ENCODE measurements at regions not wholly inside any gene's neighbourhood (a gene's known extent, or its start where the extent isn't known, plus 50 kb on each side); places are given as distances from the start of the nearest gene placed in this dataset.

- peaks cover 38% of the 10 kb centered on the region for H3K27me3 Mint-ChIP-seq
- H3K27ac Mint-ChIP-seq, result no peak overlapping the region
- POLR2A ChIA-PET, result no interaction called here
Measured at GRCh38 chr3:150306906-150307305, 101.2 kb upstream of the TSC22D2 start.

DNA sequence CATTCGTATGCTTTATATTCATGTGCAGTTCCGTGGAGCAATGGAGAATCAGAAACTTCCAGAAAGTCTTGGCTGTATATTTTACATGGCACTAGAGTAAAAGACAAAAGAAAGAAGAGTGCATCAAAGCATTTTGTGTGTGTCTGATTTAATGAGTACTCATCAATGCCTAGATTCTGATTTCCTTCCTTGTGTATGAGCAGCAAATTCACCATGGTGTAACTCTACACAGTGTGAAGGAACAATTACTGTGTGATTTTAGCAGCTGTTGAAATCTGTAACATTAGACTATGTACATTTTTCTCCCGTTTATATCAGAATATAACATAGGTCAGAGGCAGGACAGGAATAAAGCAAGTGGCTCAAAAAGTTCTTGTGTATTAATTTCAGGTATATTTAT lies 102.0 kb upstream of the TSC22D2 start:
- H3K36me3 Mint-ChIP-seq (ENCODE audit: low read depth), result no peaks in the 10 kb centered on the region
- no peaks in the 10 kb centered on the region for H3K4me1 Mint-ChIP-seq
- CTCF ChIA-PET, result no interaction called here
- no peak overlapping the region for H3K4me3 Mint-ChIP-seq
- H3K27me3 Mint-ChIP-seq, result peaks cover 43% of the 10 kb centered on the region
- no peak overlapping the region for H3K27ac Mint-ChIP-seq
- no peaks in the 10 kb centered on the region for H3K9me3 Mint-ChIP-seq
- POLR2A ChIA-PET, result no interaction called here
- no peak for DNase-seq

More at GRCh38 chr3:150306906-150307305, 101.2 kb upstream of the TSC22D2 start:
- CTCF ChIA-PET, result no interaction called here
- no peak overlapping the region for H3K4me3 Mint-ChIP-seq
- no peaks in the 10 kb centered on the region for H3K4me1 Mint-ChIP-seq
- no peaks in the 10 kb centered on the region for H3K36me3 Mint-ChIP-seq (ENCODE audit: low read depth)
- DNase-seq, result no peak
- H3K9me3 Mint-ChIP-seq, result no peaks in the 10 kb centered on the region

DNA sequence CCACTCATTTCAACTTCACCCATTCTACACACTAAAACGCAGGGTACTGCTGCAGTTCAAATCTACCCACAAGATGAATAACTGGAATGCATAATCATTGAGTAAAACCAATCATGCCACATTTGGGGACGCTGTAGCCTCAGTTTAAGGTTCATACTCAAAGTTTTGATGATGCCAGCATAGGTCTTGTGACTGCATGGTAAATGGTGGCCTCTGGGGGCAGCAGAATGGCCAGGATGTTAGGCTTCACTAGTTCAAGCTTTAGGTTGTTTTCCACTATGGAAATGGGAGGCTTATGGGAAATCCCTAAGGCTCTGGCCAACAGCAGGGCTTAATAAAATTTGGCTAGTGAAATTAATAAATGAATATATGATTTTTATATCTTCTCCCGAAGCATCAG lies 104.3 kb upstream of the TSC22D2 start:
- CTCF ChIA-PET, result interaction anchor here (1.3 kb wide), 1 partner anchor 192 kb away, joined by 4 read pairs; no protein-coding TSS in a partner anchor
- no peak overlapping the region for H3K27ac Mint-ChIP-seq
- no peak for DNase-seq
- H3K9me3 Mint-ChIP-seq, result no peaks in the 10 kb centered on the region
- peaks cover 52% of the 10 kb centered on the region for H3K27me3 Mint-ChIP-seq
- H3K4me3 Mint-ChIP-seq, result no peak overlapping the region
- H3K36me3 Mint-ChIP-seq (ENCODE audit: low read depth), result no peaks in the 10 kb centered on the region
- POLR2A ChIA-PET, result no interaction called here
- H3K4me1 Mint-ChIP-seq, result no peaks in the 10 kb centered on the region

GRCh38 chr3:150302246-150302645 lies 105.9 kb upstream of the TSC22D2 start:
- CTCF ChIA-PET, result no interaction called here
- Mint-ChIP-seq H3K27ac (no peak overlapping the region), H3K4me1 (no peaks in the 10 kb centered on the region)

GRCh38 chr3:150300852-150301517 lies 107.1 kb upstream of the TSC22D2 start:
- no peak for DNase-seq
- Mint-ChIP-seq H3K9me3 (no peaks in the 10 kb centered on the region), H3K36me3 (ENCODE audit: low read depth) (no peaks in the 10 kb centered on the region), H3K27me3 (peaks cover 41% of the 10 kb centered on the region), H3K4me3 (no peak overlapping the region), H3K27ac (no peak overlapping the region), H3K4me1 (no peaks in the 10 kb centered on the region)
- CTCF ChIA-PET, result no interaction called here
- POLR2A ChIA-PET, result no interaction called here

More at GRCh38 chr3:150302246-150302645, 105.9 kb upstream of the TSC22D2 start:
- Mint-ChIP-seq H3K4me3 (no peak overlapping the region), H3K36me3 (ENCODE audit: low read depth) (no peaks in the 10 kb centered on the region), H3K27me3 (peaks cover 44% of the 10 kb centered on the region), H3K9me3 (no peaks in the 10 kb centered on the region)
- POLR2A ChIA-PET, result no interaction called here
- no peak for DNase-seq

GRCh38 chr3:150300388-150300787 lies 107.7 kb upstream of the TSC22D2 start:
- POLR2A ChIA-PET, result no interaction called here
- Mint-ChIP-seq H3K4me1 (no peaks in the 10 kb centered on the region), H3K4me3 (no peak overlapping the region)

DNA sequence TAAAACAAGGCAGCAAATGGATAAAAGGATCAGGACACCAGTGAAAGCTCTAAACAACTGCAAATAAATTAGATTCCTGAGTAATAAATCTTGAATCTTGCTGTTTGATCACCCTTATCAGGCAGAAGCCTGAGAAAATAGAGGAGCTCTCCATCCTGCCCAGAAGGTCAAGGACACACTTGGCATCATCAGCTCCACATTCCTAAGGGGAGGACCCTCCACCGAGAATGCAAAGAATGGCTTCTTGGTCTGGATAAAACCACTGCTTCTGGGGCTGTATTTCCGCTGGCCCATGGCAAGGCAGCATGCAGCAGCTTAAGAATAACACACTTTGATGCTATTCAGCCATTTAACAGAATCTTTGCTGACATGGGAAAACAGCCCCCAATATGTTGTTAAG lies 108.9 kb upstream of the TSC22D2 start:
- peaks cover 36% of the 10 kb centered on the region for H3K27me3 Mint-ChIP-seq
- POLR2A ChIA-PET, result no interaction called here
- no peak for DNase-seq
- H3K4me3 Mint-ChIP-seq, result no peak overlapping the region
- no peaks in the 10 kb centered on the region for H3K4me1 Mint-ChIP-seq
- H3K9me3 Mint-ChIP-seq, result no peaks in the 10 kb centered on the region
- no peak overlapping the region for H3K27ac Mint-ChIP-seq
- CTCF ChIA-PET, result interaction anchor here (0.7 kb wide), 1 partner anchor 109 kb away, joined by 3 read pairs; no protein-coding TSS in a partner anchor
- H3K36me3 Mint-ChIP-seq (ENCODE audit: low read depth), result no peaks in the 10 kb centered on the region

More at GRCh38 chr3:150300388-150300787, 107.7 kb upstream of the TSC22D2 start:
- CTCF ChIA-PET, result no interaction called here
- H3K27me3 Mint-ChIP-seq, result peaks cover 39% of the 10 kb centered on the region
- H3K9me3 Mint-ChIP-seq, result no peaks in the 10 kb centered on the region
- no peaks in the 10 kb centered on the region for H3K36me3 Mint-ChIP-seq (ENCODE audit: low read depth)
- no peak overlapping the region for H3K27ac Mint-ChIP-seq
- no peak for DNase-seq

DNA sequence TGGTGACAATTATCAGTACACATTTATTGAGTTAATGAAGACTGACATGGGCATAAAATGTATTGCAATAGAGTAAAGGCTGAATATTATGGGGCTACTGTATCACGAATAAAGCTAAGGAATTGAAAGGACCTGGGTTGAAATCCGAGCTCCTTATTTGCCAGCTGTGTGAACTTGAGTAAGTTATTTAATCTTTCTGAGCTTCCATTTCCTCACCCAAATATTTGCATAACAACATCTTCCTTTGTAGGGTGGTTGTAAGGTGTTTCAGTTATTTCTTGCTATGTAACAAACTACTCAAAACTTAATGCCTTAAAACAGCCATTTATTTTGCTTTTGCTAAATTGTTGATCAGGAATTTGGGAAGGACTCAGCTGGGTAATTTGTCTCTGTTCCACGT lies 111.1 kb upstream of the TSC22D2 start:
- Mint-ChIP-seq H3K9me3 (no peaks in the 10 kb centered on the region), H3K4me1 (no peaks in the 10 kb centered on the region), H3K4me3 (no peak overlapping the region), H3K27me3 (peaks cover 20% of the 10 kb centered on the region), H3K36me3 (ENCODE audit: low read depth) (no peaks in the 10 kb centered on the region), H3K27ac (no peak overlapping the region)
- CTCF ChIA-PET, result interaction anchor here (0.7 to 2.5 kb wide), 5 partner anchors 8 to 199 kb away, joined by 3 to 7 read pairs (median 3); no protein-coding TSS in a partner anchor
- DNase-seq, result no peak
- POLR2A ChIA-PET, result no interaction called here

DNA sequence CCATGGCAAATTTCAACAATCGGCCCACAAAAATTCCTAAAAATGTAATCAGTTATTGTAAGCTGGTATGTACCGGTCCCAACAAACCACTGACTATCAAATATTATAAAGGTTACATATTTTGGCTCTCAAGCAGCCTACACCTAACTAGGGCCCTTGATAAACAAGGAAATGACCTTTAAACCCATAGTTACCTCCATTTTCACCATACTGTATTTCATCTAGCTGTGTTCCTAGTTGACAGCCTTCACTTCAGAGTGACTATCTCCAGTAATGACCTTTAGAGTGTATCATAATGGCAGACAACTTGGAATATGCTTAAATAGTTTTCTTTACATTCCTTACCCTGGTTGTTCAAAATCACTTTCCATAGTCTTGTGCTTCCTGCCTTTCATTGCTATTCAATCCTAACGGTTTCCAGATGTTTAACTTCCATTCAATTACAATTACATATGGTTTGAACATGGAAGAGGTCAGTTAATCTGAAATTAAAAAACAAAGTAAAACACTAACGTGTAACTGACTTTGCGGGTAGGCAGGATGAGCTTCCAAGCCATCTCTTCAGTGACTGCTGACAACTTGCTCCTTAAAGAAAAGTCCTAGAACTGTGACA lies 111.9 kb upstream of the TSC22D2 start:
- H3K27me3 Mint-ChIP-seq, result peaks cover 17% of the 10 kb centered on the region
- DNase-seq, result no peak
- ChIA-PET CTCF (interaction anchor here (0.7 to 2.5 kb wide), 5 partner anchors 8 to 199 kb away, joined by 3 to 7 read pairs (median 3); no protein-coding TSS in a partner anchor), POLR2A (no interaction called here)
- no peak overlapping the region for H3K4me3 Mint-ChIP-seq
- H3K27ac Mint-ChIP-seq, result no peak overlapping the region
- H3K36me3 Mint-ChIP-seq (ENCODE audit: low read depth), result no peaks in the 10 kb centered on the region
- H3K4me1 Mint-ChIP-seq, result no peaks in the 10 kb centered on the region
- H3K9me3 Mint-ChIP-seq, result no peaks in the 10 kb centered on the region

GRCh38 chr3:150293401-150294001 lies 114.6 kb upstream of the TSC22D2 start:
- Mint-ChIP-seq H3K4me1 (no peaks in the 10 kb centered on the region), H3K27ac (no peak overlapping the region), H3K27me3 (peaks cover 22% of the 10 kb centered on the region), H3K36me3 (ENCODE audit: low read depth) (no peaks in the 10 kb centered on the region), H3K4me3 (no peak overlapping the region), H3K9me3 (no peaks in the 10 kb centered on the region)
- ChIA-PET CTCF (interaction anchor here (0.8 kb wide), 1 partner anchor 202 kb away, joined by 3 read pairs; no protein-coding TSS in a partner anchor), POLR2A (no interaction called here)
- no peak for DNase-seq

DNA sequence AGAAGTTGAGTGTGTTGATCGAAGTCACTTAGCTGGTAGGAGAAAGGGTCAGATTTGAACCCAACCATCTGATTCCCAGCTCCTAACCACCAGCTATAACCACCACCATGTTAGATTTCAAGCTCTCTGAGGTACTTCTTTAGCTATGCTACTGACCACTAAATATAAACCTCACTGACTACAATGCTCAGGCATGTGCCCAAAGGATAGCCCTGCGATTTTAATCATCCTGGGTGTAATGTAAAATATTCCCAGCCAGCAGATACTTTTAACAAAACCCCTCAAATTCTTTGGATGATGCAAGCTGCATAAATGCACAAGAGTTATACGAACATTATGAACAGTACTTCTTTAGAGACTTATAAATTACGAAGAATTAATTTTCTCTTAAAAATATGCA lies 115.2 kb upstream of the TSC22D2 start:
- no peak for DNase-seq
- peaks cover 26% of the 10 kb centered on the region for H3K27me3 Mint-ChIP-seq
- no peak overlapping the region for H3K27ac Mint-ChIP-seq
- H3K36me3 Mint-ChIP-seq (ENCODE audit: low read depth), result no peaks in the 10 kb centered on the region
- H3K4me3 Mint-ChIP-seq, result no peak overlapping the region
- ChIA-PET CTCF (interaction anchor here (8.2 kb wide), 1 partner anchor 202 kb away, joined by 49 read pairs; no protein-coding TSS in a partner anchor), POLR2A (no interaction called here)
- no peaks in the 10 kb centered on the region for H3K9me3 Mint-ChIP-seq
- H3K4me1 Mint-ChIP-seq, result no peaks in the 10 kb centered on the region

DNA sequence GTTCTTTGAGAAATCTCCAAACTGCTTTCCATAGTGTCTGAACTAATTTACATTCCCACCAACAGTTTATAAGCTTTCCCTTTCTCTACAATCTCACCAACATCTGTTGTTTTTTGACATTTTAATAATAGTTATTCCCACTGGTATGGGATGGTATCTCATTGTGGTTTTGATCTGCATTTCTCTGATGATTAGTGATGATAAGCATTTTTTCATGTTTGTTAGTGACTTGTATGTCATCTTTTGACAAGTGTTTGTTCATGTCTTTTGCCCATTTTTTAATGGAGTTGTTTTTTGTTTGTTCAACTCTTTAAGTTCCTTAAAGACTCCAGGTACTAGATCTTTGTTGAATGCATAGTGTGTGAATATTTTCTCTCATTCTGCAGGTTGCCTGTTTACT lies 116.6 kb upstream of the TSC22D2 start:
- Mint-ChIP-seq H3K4me1 (no peaks in the 10 kb centered on the region), H3K4me3 (no peak overlapping the region), H3K27me3 (peaks cover 34% of the 10 kb centered on the region), H3K9me3 (no peaks in the 10 kb centered on the region), H3K36me3 (ENCODE audit: low read depth) (no peaks in the 10 kb centered on the region), H3K27ac (no peak overlapping the region)
- DNase-seq, result no peak
- ChIA-PET POLR2A (no interaction called here), CTCF (interaction anchor here (8.2 kb wide), 1 partner anchor 204 kb away, joined by 49 read pairs; no protein-coding TSS in a partner anchor)

DNA sequence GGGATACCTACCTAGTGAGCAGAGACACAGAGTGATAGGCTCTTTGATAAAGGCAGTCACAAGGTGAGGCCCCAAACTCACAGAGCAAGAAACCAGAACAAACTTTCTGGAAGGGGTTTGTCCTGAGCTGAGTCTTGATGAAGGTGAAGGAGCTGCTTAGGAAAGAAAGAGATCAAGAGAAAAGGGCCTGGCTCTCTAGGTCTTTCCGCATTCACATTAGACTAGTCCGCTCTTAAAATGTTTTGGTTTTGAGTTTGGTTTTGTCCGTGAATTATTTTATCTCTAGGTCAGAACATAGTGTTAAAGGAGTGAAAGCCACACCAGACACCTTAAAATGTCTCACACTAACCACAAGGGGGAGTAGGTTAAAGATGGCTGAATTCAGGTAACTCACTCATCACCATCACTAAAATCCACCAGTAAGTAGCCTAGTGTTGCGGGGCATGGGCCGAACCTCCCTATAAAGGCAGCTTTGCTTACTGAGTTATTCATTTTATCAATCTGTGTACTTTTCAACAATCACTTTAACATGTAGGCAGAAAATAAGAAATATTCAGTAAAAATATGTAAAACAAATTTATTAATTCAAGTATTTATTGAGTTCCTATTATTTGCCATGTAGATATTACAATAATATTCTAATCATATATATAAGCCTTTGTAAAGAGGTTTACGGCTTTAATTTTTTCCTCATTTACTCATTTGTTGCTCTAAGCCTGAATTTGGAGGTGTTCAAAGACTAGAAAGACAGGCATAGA lies 121.5 kb upstream of the TSC22D2 start:
- ChIA-PET POLR2A (interaction anchor here (0.9 kb wide), 1 partner anchor 260 kb away, joined by 4 read pairs; the partner anchor contains the start of genes EIF2A and SERP1), CTCF (interaction anchor here (0.8 to 8.2 kb wide), 3 partner anchors 10 to 209 kb away, joined by 3 to 49 read pairs (median 4); no protein-coding TSS in a partner anchor)
- Mint-ChIP-seq H3K27ac (no peak overlapping the region), H3K27me3 (peaks cover 46% of the 10 kb centered on the region), H3K4me1 (no peaks in the 10 kb centered on the region), H3K36me3 (ENCODE audit: low read depth) (no peaks in the 10 kb centered on the region), H3K9me3 (no peaks in the 10 kb centered on the region), H3K4me3 (no peak overlapping the region)
- DNase-seq, result no peak
